Esophagus squamous epithelium (tissue), 5 donors: ENCODE measurements at regions not wholly inside any gene's neighbourhood (a gene's known extent, or its start where the extent isn't known, plus 50 kb on each side); places are given as distances from the start of the nearest gene placed in this dataset.

Source experiments
- DNase-seq: peaks from one replicate; lab custom pipeline; 2025; lab: John Stamatoyannopoulos, UW
- H3K27ac ChIP-seq, 4 donors: fragments of 200-600 bp; sonication (generic); one replicate each; pipeline ENCODE4 v1.5.1; 2016 to 2019; ENCODE audit warnings: mild to moderate bottlenecking in 1 of 4
- H3K27me3 ChIP-seq, 4 donors: fragments of 200-600 bp; sonication (generic); 1 replicate in 3 of 4; 2 replicates in 1 of 4; pipeline versions ENCODE4 v1.5.1 to v1.6.0; 2017 to 2021; ENCODE audit warnings: antibody characterized with exemption in 1 of 4
- H3K36me3 ChIP-seq, 3 donors: fragments of 200-600 bp; sonication (generic); one replicate each; pipeline ENCODE4 v1.5.1; 2016 to 2019
- H3K4me1 ChIP-seq, 3 donors: fragments of 200-600 bp; sonication (generic); one replicate each; pipeline ENCODE4 v1.5.1; 2017 to 2019
- H3K4me3 ChIP-seq, 4 donors: fragments of 200-600 bp; sonication (generic); 1 replicate in 3 of 4; 2 replicates in 1 of 4; pipeline ENCODE4 v1.5.1; 2016 to 2019; ENCODE audit warnings: mild to moderate bottlenecking in 2 of 4, moderate library complexity in 1 of 4
- H3K9me3 ChIP-seq, 3 donors: fragments of 200-600 bp; sonication (generic); one replicate each; pipeline ENCODE4 v1.5.1; 2016 to 2019
- POLR2A ChIP-seq, 4 donors: fragments of 450-650 bp; IDR thresholded peaks; one replicate each; pipeline ENCODE4 v1.6.1; 2017; ENCODE audit warnings: antibody characterized with exemption in 4 of 4, mild to moderate bottlenecking in 4 of 4, moderate library complexity in 3 of 4
- WGBS, 2 donors: methylation state at CpG; one replicate each; pipeline ENCODE4 v1.1.5; 2018; 5-methylcytosine and 5-hydroxymethylcytosine counted together
- intact Hi-C: fragments of 100-400 bp; cut with DNase I; formaldehyde crosslinking; loops from one replicate; pipeline ENCODE4 v1.15.0; 2022
- TF ChIP-seq, protein P1 (sequence below), 6 experiments: fragments of 450-650 bp in 4 of 6; fragments of 200-600 bp in 2 of 6; sonication (generic) in 2 of 6; IDR thresholded peaks; one replicate each; pipeline ENCODE4 v1.5.1; 2016 to 2019; ENCODE audit warnings: antibody characterized with exemption in 6 of 6, mild to moderate bottlenecking in 4 of 6, moderate library complexity in 4 of 6
- donor health status: DM: yes; HTN: yes; CAD: no.

DNA sequence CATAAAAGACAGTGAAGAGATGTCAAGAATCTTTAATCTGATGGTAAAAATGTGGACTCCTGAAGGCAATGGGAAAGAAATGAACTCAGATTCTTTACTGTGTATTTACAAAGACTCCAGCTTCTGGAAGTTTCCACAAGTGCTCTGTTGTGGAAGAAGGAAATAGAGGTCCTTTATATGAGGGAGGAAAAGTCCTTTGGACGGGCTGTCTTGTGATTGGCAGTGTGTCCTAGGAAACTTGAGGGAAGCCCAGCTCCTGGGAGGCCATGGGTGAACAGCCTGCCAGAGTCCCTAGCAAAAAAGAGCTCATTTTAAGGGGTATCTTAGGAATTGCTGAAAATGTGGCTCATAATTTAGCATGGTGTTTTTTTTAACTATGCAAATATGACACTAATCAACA lies 92.0 kb downstream of the RNASET2 start:
- WGBS, 2 donors: 56 to 78% methylated on average over 1 of the region's 1 CpG
- Histone ChIP-seq H3K27me3 (peaks cover 0 to 43% (median 4%) of the 10 kb centered on the region in 4 donors), H3K9me3 (no peaks in the 10 kb centered on the region), H3K36me3 (no peaks in the 10 kb centered on the region), H3K27ac (no peak overlapping the region), H3K4me3 (no peak overlapping the region), H3K4me1 (peaks cover 11 to 24% (median 11%) of the 10 kb centered on the region in 3 donors)
- intact Hi-C loops: no loop called here
- DNase-seq: no peak
- TF ChIP-seq, protein P1, sequence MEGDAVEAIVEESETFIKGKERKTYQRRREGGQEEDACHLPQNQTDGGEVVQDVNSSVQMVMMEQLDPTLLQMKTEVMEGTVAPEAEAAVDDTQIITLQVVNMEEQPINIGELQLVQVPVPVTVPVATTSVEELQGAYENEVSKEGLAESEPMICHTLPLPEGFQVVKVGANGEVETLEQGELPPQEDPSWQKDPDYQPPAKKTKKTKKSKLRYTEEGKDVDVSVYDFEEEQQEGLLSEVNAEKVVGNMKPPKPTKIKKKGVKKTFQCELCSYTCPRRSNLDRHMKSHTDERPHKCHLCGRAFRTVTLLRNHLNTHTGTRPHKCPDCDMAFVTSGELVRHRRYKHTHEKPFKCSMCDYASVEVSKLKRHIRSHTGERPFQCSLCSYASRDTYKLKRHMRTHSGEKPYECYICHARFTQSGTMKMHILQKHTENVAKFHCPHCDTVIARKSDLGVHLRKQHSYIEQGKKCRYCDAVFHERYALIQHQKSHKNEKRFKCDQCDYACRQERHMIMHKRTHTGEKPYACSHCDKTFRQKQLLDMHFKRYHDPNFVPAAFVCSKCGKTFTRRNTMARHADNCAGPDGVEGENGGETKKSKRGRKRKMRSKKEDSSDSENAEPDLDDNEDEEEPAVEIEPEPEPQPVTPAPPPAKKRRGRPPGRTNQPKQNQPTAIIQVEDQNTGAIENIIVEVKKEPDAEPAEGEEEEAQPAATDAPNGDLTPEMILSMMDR (IDR thresholded peaks at IDR 0.05): no peak
- no peak for TF ChIP-seq POLR2A (IDR thresholded peaks at IDR 0.05)

GRCh38 chr6:166862978-166863530 lies 93.3 kb downstream of the RNASET2 start:
- TF ChIP-seq, protein P1 (IDR thresholded peaks at IDR 0.05): no peak
- no peak for TF ChIP-seq POLR2A (IDR thresholded peaks at IDR 0.05)
- no peak for DNase-seq
- Histone ChIP-seq H3K4me1 (peaks cover 11 to 24% (median 11%) of the 10 kb centered on the region in 3 donors), H3K27ac (peak overlapping the region in 1 of 4 donors; percentile 17), H3K4me3 (peak overlapping the region; percentile 27 to 71 (median 51)), H3K9me3 (no peaks in the 10 kb centered on the region), H3K27me3 (peaks cover 0 to 43% (median 4%) of the 10 kb centered on the region in 4 donors), H3K36me3 (no peaks in the 10 kb centered on the region)
- intact Hi-C loops: no loop called here
- 40 to 55% methylated on average over 8 to 14 of the region's 21 CpGs for WGBS, 2 donors

DNA sequence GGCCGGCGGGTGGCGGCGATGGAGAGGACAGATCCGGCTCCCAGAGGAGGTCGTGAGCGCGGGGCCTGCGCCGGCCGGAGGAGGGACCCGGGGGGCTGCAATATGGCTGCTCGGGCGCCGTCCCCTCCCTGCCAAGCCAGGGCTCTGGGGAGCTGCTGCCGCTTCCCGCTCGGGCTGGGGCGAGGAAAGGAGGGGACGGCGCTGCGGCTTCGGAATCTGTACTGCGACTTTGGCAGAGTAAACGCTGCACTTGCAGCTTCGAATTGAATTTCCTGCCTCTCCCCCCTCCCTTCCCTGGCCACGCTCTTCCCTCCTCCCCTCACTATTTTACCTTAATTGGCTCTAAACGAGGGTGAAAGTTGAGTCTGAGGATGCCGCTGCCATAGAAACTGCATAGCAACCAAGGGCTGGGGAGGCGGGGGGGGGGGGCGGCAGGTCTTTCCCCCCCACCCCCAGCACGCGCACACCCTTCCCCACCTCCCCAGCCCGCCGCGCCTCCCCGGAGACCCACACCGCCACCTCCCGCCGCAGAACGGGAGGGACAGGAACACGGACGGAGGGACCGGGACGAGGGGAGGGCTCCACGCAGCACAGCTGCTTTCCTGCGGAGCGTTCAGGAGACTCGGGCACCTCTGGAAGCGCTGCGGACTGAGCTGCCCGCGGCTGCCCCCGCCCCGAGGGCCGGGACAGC lies 93.9 kb downstream of the RNASET2 start:
- TF ChIP-seq POLR2A (IDR thresholded peaks at IDR 0.05): no peak
- TF ChIP-seq, protein P1 (IDR thresholded peaks at IDR 0.05): no peak
- 1% methylated on average over 12 of the region's 56 CpGs; no CpG with 5 or more reads in 1 of the 2 donors for WGBS, 2 donors
- H3K27me3 ChIP-seq: peaks cover 0 to 43% (median 4%) of the 10 kb centered on the region in 4 donors
- DNase-seq: no peak
- no peaks in the 10 kb centered on the region for H3K36me3 ChIP-seq
- H3K4me1 ChIP-seq: peaks cover 11 to 22% (median 11%) of the 10 kb centered on the region in 3 donors
- intact Hi-C loops: no loop called here
- peak overlapping the region; percentile 27 to 71 (median 51) for H3K4me3 ChIP-seq
- peak overlapping the region in 1 of 4 donors; percentile 17 for H3K27ac ChIP-seq
- H3K9me3 ChIP-seq: no peaks in the 10 kb centered on the region

DNA sequence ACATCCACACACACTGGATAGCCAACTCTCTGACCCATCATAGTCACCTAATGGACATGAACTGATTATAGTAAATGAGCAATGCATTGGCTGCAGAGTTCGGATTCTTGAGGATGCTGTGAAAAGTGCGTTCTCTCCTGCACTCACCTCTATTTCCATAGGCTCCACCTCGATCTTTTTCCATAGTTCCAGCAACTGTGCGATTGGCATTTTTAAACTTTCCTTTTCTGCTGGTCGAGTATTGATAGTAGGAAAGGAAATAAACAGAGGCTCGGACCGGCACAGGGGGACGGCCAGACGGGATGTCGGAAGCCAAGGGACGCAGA lies 94.4 kb downstream of the RNASET2 start:
- Histone ChIP-seq H3K9me3 (no peaks in the 10 kb centered on the region), H3K36me3 (no peaks in the 10 kb centered on the region), H3K4me3 (peak overlapping the region; percentile 27 to 71 (median 51)), H3K27ac (no peak overlapping the region), H3K4me1 (peaks cover 11 to 17% (median 11%) of the 10 kb centered on the region in 3 donors), H3K27me3 (peaks cover 0 to 43% (median 4%) of the 10 kb centered on the region in 4 donors)
- 4 to 7% methylated on average over 5 of the region's 11 CpGs for WGBS, 2 donors
- TF ChIP-seq, protein P1 (IDR thresholded peaks at IDR 0.05): no peak
- no peak for TF ChIP-seq POLR2A (IDR thresholded peaks at IDR 0.05)
- no peak for DNase-seq
- intact Hi-C loops: no loop called here

- Histone ChIP-seq H3K27ac (no peak overlapping the region), H3K4me3 (no peak overlapping the region), H3K4me1 (peaks cover 11 to 17% (median 11%) of the 10 kb centered on the region in 3 donors), H3K9me3 (no peaks in the 10 kb centered on the region), H3K27me3 (peaks cover 0 to 43% (median 4%) of the 10 kb centered on the region in 4 donors), H3K36me3 (no peaks in the 10 kb centered on the region)
- TF ChIP-seq POLR2A (IDR thresholded peaks at IDR 0.05): no peak
- TF ChIP-seq, protein P1 (IDR thresholded peaks at IDR 0.05): no peak
- 74 to 76% methylated on average over 5 of the region's 5 CpGs for WGBS, 2 donors
- DNase-seq: no peak
- intact Hi-C loops: no loop called here
These were observed 95.0 kb downstream of the RNASET2 start for GRCh38 chr6:166861304-166861703.
